HG03280 (cell line): ENCODE measurements at regions not wholly inside any gene's neighbourhood (a gene's known extent, or its start where the extent isn't known, plus 50 kb on each side); places are given as distances from the start of the nearest gene placed in this dataset.

Source experiments
- ATAC-seq: cut with Tn5 transposase; IDR thresholded peaks from one replicate; pipeline ENCODE4 v1.9.1; 2021; ENCODE audit warnings: mild to moderate bottlenecking, moderate library complexity; ENCODE audit not compliant: unreplicated experiment

DNA sequence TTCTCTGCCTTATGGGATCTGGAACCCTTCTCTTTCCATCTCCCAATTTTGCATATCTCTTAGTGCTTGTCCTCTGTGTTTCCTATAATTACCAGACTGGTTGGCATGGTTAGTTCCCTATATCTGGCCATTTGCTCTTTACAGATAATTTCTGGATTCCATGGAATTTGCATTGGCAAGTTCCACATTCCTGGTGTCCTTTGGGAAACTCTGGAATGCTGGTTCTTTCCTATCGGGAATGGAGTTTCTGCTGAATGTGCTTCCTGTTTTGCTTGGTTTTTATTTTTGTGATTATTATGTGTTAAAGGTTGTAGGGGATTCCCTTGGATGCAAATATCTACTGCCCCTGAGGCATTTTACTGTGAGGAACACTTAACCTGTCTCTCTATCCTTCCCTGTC is 193.0 kb upstream of the BTG1 start:
- ATAC-seq, result no peak

DNA sequence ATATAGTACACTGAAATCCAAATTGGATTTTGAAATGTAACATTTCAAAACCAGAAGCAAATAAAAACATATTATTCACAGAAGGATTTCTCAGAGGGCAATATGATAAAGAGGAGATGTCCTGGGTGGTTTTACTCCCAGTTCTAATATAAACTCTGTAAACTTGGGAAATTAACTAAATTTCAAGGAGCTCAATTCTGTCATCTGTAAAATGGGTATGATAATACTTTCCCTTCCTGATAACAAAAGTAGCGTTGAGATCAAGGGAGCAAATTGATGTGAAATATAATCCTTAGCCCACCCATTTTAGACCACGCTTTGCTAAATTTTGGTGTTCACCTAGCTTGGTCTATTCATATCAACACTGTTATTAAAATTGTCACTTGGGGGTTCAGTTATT is 192.5 kb upstream of the BTG1 start:
- ATAC-seq, result no peak

DNA sequence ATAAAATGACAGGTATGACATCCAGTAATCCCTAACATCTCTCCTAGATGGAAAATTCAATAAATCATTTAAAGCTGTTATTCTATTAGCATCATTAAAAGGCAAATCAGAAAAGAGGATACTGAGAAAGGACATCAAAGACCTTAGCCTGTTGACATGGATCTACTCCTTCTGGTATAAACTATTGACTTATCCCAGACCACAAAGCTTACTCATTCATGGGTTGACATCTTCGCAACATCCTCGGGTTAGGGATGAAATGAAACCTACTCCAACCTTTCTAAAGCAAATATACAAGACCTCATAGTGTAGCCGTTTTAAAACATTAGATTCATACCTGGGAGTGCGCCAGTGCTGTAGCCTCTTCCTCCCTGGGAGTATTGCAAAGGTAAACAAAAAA is 191.5 kb upstream of the BTG1 start:
- no peak for ATAC-seq

DNA sequence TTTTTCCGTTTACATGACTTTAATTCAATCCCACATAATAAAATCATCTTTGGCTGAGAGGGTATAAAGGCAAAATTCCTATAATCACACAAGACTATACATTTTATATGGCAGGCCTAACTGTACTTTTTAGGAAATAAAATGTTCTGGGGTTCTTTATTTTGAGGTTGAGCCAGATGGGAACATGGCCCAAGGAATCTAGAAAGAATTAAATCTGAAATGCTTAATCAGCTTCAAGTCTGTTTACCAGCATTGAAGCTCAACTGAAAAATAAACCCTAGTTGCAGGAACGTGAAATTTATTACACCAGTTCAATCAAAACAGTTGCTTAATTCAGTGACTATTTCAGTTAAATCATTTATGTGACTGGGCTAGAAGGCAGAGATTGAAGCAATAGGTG is 191.0 kb upstream of the BTG1 start:
- no peak for ATAC-seq

DNA sequence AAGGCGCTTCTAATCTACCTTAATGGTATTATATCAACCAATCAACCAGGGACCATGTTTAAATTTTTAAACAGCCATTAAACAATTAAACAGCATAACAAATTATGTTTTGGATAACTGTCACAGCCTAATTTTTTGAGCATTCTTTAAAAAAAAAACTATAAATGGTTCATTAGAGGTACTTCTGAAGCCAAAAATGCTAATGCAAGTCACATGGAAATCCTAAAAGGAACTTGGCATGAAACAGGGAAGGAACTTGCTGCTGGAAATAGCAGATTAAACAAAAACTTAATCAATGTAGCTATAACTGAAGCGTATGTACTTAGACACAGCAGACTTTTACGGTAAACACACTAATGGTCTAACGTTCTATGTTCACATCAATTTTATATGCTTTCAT is 190.2 kb upstream of the BTG1 start:
- ATAC-seq, result no peak

DNA sequence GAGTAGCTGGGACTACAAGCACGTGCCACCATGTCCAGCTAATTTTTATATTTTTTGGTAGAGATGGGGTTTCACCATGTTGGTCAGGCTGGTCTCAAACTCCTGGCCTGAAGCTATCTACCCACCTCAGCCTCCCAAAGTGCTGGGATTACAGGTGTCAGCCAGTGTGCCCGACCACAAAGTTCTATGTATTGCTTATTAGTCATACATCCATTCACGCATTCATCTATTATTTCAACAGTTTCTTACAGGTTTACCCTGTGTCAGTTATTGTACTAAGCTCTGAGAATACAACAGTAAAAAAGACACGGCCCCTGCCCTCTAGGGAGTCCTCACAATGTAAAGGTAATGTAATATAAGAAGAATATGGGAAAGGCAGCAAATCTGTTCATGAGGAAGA is 188.9 kb upstream of the BTG1 start:
- ATAC-seq, result no peak

DNA sequence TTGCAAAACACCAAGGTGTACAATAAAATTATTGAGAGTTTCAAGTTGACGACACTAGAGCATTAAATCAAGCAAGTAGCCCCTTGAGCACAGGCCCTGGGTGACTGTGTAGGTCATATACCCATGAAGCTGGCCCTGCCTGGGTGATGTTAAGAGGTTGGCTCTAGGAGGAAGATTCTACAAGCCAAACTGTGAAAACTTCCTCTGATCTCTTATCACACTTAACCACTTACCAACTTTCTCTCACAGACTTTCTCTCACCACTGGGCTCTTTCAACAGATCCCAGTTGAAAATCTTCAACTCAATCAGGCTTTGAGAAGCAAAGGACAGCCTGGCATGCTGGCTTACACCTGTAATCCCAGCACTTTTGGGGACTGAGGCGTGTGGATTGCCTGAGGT is 186.9 kb upstream of the BTG1 start:
- ATAC-seq, result no peak

DNA sequence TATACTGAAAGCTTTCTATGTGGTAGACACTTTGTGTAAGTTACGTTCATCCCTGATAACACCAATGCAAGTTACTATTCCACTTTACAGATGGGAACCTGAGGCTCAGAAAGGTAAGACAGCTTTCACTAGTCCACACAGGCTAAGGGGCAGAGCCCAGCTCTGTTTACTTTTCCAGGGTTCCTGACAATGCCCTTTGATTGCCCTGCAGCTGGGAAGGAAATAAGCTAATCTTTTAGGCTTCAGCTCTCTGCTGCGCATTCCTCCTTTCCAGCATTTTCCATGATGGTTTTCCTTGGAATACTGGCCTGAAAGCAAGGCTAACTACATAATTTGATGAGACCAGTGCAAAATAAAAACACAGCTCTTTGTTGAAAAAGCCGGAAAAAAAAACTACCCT is 185.7 kb upstream of the BTG1 start:
- no peak for ATAC-seq

DNA sequence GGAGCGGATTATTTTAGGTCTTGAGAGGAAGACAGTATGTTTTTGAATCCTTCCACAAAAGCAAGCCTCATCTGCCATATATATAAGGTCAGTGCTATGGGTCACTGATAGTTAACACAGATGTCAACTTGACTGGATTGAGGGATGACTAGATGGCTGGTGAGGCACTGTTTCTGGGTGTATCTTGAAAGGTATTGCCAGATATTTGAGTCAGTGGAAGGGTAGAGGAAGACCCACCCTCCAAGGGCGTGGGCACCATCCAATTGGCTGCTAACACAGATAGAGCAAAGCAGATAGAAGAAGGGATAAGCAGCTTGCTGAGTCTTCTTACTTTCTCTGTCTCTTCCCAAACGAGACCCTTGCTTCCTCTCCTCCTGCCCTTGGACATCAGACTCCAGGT is 185.0 kb upstream of the BTG1 start:
- no peak for ATAC-seq

DNA sequence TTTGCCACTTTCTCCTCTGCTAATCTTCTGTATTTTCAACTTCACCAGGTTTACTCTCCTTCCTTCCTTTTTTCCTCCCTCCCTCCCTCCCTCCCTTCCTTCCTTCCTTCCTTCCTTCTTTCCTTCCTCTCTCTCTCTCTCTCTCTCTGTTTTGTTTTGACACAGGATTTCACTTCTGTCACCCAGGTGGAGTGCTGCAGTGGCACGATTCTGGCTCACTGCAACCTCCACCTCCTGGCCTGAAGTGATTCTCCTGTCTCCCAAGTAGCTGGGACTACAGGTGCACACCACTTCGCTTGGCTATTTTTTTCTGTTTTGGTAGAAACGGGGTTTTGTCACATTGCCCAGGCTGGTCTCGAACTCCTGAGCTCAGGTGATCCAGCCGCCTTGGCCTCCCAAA is 181.2 kb upstream of the BTG1 start:
- no peak for ATAC-seq

DNA sequence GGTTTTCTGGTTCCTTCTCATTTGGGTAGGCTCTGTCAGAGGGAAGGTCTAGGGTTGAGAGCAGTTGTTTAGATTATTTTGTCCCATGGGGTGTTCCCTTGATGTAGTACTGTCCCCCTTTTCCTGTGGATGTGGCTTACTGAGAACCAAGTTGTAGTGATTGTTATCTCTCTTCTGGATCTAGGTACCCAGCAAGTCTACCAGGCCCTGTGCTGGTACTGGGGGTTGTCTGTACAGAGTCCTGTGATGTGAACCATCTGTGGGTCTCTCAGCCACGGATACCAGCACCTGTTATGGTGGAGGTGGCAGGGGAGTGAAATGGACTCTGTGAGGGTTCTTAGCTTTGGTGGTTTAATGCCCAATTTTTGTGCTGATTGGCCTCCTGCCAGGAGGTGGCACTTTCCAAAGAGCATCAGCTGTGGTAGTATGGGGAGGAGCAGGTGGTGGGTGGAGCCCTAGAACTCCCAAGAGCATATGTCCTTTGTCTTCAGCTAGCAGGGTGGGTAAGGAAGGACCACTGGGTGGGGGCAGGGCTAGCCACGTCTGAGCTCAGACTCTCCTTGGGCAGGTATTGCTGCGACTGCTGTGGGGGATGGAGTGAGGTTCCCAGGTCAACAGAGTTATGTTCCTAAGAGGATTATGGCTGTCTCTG is 179.3 kb upstream of the BTG1 start:
- ATAC-seq, result no peak

DNA sequence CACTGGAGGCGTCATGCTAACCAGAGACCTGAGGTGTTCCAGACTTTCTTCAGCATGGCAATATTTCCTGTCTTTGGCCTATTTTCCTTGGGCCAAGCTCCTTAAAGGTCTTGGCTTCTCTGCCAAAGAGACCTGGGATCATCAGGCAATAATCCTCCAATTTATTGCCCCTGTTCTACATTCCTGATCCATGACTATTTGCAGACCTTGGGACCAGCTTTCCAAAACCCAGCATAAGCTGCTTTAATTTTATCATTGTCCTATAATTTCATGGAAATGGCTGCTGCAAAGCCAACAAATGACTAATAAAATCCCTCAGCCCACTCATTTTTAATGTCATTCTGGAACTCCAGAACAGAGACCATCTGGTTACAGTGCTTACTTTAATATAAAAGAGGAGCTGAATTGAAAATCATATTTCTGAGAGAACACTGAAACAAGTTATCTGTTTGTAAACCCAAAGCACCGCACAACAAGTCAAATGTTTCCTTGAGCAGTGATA is 166.9 kb upstream of the BTG1 start:
- no peak for ATAC-seq

DNA sequence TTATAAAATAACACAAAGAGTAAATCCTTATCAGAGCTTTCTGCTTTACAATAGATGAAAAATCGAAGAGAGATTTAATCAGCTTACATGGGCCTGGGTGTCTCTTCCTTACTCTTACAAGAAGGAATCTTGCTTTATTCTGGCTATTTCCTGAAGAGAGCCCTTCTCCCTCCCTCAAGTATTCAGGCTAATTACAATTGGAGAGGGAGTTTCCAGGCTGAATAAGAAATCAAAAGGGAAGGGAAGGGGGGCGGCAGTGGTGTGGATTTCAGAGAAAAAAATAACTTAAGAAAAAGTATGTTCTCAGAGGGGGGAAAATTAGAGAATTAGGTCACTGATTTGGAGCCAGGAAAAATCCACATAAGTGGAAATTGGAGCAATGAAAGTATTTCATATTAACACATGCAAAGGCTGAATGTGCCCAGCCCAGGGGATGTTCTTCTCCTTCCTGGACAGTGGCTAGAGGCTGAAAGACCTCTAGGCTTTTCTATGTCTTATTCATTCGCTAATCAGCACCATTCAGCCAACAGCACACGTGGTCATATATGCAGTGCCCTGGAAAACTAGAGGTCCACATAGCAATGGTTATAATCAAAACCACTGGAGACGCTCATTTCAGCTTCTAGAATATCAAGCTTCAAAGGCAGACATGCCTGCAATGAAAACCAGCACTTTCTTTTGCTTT is 158.9 kb upstream of the BTG1 start:
- no peak for ATAC-seq

DNA sequence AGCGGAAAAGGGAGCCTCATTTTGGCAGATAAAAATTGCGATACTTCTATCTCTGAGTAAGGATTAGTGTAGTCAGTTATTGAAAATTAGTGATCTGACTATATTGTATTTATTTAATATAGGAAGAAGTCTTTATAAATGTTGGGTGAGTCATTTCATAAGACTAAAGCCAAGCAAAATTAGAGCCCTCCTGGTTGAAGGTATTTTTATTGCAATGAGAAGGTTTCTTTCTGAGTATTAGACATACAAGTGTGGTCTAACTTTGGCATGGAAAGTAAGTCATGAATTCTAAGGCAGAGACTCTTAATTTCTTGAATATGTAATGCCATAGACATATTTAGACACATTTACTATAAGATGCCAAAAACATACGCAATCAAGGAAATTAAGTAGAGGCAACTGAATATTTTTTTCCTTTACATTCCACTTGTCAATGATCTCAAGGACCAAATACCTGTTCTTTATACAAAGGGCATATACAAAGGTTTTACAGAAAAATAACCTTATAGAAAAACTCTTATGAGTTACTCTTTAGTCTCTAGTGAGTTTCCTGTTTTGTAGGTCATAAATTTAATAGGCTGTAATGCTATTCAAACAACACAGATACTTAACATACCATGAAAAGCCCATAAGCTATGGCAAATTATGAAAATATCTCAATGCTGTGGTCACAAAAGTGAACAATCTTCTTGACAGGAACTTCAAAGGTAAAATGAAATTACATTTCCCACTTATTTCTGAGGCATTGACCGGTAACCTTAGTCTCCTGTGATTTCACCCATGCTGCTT is 156.6 kb upstream of the BTG1 start:
- no peak for ATAC-seq

DNA sequence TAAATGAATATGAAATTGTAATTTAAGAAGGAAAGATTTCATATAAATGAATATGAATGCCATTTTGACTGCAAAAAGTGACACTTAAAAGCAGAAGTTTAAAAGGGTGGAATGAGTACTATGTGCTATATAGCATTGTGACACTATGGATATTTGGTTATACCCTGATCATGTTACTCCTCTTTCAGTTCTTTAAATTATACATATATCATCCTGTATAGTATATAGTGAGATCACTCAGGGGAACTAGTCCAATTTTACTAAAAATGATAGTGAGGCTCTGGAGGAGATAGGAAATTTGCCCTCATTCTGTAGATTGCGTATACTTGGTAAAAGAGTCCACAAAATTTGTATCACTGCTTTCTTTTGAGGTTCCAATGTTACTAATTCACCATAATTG is 155.7 kb upstream of the BTG1 start:
- ATAC-seq, result no peak

DNA sequence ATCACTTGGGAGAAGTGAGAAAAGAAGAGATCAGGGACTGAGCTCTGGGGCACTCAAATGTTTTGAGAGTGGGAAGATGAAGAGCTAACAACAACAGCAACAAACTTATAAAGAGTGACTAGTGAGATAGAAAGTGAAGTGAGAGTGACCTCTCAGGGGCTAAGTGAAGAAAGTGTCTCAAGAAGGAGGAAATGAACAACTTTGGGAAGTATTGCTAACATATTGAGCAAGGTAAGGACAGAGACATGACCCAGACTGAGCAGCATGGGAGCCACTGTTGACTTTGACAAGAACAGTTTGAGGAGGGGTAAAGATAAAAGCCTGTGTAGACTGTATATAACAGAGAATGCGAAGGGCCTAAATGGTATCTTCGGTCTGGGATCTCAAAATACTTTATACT is 155.1 kb upstream of the BTG1 start:
- no peak for ATAC-seq

DNA sequence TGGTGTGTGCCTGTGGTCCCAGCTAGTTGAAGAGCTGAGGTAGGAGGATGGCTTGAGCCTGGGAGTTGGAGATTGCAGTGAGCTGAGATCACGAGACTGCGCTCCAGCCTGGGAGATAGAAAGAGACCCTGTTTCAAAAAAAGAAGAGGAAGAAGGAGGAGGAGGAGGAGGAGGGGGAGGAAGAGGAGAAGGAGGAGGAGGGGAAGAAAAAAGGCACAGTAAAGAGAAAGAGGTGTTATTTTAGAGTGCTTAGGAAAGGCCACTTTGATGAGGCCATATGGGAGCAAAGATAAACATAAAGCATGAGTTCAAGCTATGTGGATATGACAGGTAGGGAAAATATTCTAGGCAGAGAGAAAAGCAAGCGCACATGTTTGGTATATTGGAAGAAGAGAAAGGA is 154.1 kb upstream of the BTG1 start:
- no peak for ATAC-seq

DNA sequence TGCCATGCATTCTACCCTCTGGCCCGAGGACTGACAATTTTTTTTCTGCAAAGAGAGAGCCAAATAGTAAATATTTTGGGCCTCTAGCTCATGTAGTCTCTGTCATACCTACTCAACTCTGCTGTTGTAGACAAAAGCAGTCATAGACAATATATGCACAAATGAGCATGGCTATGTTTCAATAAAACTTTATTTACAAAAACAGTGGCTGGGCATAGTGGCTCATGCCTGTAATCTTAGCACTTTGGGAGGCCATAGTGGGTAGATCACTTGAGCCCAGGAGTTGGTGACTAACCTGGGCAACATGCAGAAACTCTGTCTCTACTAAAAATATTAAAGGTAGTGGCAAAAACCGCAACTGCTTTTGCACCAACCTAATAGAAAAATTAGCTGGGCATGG is 153.7 kb upstream of the BTG1 start:
- ATAC-seq, result no peak

DNA sequence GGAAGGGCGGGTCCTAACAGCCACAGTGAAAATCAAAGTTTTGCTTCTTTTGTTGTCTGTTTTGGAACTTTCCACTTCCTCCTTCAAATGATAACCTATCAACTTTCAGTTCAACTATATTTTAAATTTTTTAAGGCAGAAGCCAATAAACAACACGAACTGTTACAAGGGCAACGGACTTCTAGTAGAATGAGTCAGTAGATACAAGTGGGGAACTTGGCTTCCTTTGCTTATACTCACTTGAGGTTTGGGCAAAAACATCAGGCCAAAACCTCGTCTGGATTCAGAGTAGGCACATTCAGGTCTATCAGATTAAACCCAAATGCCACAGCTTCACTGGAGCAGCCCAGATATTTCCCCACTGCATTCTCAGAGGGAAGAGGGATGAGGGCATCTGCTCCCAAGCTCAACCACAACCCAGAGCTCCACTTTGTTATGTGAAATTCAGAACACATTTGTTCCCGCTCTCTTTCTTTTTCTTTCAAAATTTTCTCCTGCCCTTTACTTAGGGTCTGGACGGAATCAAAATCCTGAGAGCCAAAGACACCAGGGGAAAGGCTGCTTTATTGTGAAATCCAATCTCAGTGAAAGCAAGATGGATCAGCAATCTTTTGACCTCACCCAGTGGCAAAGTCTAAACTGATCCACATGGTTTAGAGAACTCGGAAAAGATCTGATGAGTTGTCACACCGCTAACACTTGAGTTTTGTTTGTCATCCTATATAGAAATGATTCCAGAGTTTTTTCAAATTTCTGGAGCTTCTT is 152.5 kb upstream of the BTG1 start:
- ATAC-seq, result no peak

DNA sequence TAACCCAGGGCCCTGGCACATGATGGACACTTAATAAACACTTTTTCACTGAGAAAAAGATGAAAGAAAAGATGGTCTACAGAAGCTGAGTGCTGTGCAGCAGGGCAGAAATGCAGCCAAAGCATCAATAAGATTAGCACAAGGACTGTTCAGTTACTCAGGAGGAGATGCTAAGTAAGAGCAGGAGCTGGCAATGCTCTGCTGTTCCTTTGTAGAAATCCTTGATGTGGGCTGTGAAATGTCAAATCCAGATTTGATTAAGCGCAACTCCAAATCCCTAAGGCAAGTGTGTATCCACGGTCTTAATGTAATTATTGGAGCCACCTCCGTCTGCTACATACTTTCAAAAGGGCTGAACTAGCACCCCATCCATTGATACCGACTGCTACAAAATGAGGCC is 151.8 kb upstream of the BTG1 start:
- ATAC-seq, result no peak

DNA sequence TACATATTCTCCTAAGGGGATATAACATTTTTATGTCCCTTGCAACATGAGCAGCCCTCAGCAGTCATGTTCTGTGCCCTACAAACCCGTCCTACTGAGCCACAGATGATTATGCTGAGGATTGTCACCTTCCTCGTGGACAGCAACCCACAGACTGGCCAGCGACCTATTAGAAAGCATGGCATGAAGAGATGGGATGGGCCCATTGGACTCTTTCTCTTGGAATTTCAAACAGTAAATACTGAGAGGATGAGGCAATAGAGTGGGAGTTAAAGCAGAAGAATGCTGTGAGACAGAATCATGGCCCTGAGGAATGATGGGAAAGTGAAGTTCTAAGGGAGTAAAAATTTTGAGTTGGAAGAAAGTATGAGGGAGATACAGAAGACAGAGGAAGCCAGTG is 149.9 kb upstream of the BTG1 start:
- no peak for ATAC-seq
